Lower leg skin (tissue), 4 donors: ENCODE measurements at regions not wholly inside any gene's neighbourhood (a gene's known extent, or its start where the extent isn't known, plus 50 kb on each side); places are given as distances from the start of the nearest gene placed in this dataset.

Source experiments
- DNase-seq, 2 donors: peaks; one replicate each; pipeline ENCODE4 v3.0.0-alpha.2; 2019; ENCODE audit warnings: low spot score in 2 of 2
- H3K4me3 ChIP-seq: fragments of 200-600 bp; sonication (generic); 2 replicates; pipeline ENCODE4 v1.5.1; 2017; ENCODE audit warnings: mild to moderate bottlenecking, low read depth; ENCODE audit not compliant: poor library complexity, severe bottlenecking
- POLR2A ChIP-seq, 2 donors: fragments of 450-650 bp; IDR thresholded peaks; one replicate each; pipeline ENCODE4 v1.6.1; 2016 to 2017; ENCODE audit warnings: antibody characterized with exemption in 2 of 2, mild to moderate bottlenecking in 1 of 2, moderate library complexity in 1 of 2
- whole genome bisulfite sequencing, 2 donors: methylation state at CpG; one replicate each; pipeline ENCODE4 v1.1.5; 2018; 5-methylcytosine and 5-hydroxymethylcytosine counted together
- intact Hi-C: fragments of 100-400 bp; cut with DNase I; formaldehyde crosslinking; loops from one replicate; pipeline ENCODE4 v1.15.0; 2023; ENCODE audit warnings: low total_unique reads
- TF ChIP-seq, protein P1 (sequence below), 3 donors: fragments of 450-650 bp; IDR thresholded peaks; one replicate each; pipeline ENCODE4 v1.5.1; 2016; ENCODE audit warnings: antibody characterized with exemption in 3 of 3, mild to moderate bottlenecking in 3 of 3, moderate library complexity in 2 of 3

- TF ChIP-seq, protein P1, sequence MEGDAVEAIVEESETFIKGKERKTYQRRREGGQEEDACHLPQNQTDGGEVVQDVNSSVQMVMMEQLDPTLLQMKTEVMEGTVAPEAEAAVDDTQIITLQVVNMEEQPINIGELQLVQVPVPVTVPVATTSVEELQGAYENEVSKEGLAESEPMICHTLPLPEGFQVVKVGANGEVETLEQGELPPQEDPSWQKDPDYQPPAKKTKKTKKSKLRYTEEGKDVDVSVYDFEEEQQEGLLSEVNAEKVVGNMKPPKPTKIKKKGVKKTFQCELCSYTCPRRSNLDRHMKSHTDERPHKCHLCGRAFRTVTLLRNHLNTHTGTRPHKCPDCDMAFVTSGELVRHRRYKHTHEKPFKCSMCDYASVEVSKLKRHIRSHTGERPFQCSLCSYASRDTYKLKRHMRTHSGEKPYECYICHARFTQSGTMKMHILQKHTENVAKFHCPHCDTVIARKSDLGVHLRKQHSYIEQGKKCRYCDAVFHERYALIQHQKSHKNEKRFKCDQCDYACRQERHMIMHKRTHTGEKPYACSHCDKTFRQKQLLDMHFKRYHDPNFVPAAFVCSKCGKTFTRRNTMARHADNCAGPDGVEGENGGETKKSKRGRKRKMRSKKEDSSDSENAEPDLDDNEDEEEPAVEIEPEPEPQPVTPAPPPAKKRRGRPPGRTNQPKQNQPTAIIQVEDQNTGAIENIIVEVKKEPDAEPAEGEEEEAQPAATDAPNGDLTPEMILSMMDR (IDR thresholded peaks at IDR 0.05), result no peak
- TF ChIP-seq POLR2A (IDR thresholded peaks at IDR 0.05), result no peak
- no peak for DNase-seq
- 33 to 47% methylated on average over 20 of the region's 20 CpGs for WGBS, 2 donors
- no peak overlapping the region for H3K4me3 ChIP-seq
- intact Hi-C loops, result loop anchor here (10.0 kb wide), 1 partner anchor 104 kb away; no protein-coding TSS in a partner anchor
These were observed 206.8 kb upstream of the CADM1 start for GRCh38 chr11:115710980-115711379.

DNA sequence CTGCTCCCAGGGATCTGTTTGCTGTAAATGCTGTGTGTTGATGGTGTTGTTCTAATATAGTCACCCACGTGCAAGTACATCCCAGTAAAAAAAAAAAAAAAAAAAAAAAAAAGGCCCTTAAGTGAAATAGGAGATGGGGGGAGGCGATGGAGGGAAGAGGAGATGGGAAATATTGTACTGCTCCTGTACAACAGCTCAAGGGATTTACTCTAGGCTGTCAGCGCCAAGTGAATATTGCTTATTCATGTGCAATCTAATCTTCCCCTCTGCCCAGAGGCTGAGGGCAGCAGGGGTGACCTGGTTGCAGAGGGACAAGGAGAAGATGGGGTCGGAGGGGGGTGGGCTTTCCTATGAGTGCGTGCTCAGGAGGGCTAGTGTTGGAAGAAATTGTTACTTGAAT, 206.2 kb upstream of the CADM1 start:
- 69 to 77% methylated on average over 5 of the region's 5 CpGs for WGBS, 2 donors
- H3K4me3 ChIP-seq, result no peak overlapping the region
- intact Hi-C loops, result loop anchor here (10.0 kb wide), 1 partner anchor 104 kb away; no protein-coding TSS in a partner anchor
- DNase-seq, result no peak
- TF ChIP-seq, protein P1 (IDR thresholded peaks at IDR 0.05), result no peak
- TF ChIP-seq POLR2A (IDR thresholded peaks at IDR 0.05), result no peak

DNA sequence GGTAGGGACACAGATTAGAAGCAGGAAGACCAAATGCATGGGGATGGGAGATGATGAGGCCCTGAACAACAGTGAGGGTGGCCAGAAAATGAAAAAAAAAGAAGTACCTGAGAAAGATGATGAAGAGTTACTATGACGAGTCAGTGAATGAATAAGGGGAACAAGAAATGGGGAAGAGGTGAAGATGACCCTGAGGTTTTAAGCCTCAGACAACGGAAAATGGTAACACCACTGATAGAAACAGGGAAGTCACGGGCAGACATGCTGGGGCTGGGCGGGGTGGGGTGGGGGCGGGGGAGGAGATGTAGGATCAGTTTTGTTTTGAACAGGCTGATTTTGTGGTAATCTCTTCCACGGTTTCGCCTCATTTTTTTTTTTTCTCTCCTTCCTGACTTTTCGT, 205.1 kb upstream of the CADM1 start:
- intact Hi-C loops, result no loop called here
- 74 to 83% methylated on average over 8 of the region's 8 CpGs for WGBS, 2 donors

DNA sequence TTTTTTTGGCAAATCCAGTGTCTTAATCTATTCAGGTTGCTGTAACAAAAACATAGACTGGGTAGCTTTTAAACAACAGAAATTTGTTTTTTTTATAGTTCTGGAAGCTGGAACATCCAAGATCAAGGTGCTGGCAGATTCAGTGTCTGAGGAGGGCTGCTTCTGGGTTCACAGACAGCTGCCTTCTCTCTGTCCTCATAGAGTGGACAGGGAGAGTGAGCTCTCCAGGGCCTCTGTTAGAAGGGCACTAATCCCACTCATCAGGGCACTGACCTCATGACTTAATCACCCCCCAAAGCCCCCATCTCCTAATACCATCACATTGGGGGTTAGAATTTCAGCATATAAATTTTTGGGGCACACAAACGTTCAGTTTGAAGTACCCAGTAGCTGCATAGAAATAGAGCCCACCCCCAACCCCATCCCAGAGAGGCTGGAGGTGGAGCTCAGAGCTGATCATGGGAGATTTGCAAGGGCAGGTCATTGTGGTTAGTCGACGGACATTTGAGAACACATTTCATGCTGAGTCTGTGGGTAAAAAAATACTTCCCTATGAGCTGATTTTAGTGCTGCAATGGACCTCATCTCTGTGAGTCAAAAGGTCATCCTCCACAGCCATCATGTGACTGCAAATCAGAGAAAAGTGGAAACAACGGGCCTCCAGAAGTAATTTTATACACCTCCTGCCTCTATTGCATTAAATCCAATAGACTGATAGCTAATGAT, 203.1 kb upstream of the CADM1 start:
- no peak overlapping the region for H3K4me3 ChIP-seq
- TF ChIP-seq, protein P1 (IDR thresholded peaks at IDR 0.05), result no peak
- no peak for TF ChIP-seq POLR2A (IDR thresholded peaks at IDR 0.05)
- DNase-seq, result peak in 1 of 2 donors; percentile 25
- intact Hi-C loops, result no loop called here
- WGBS, 2 donors, result 86 to 95% methylated on average over 4 of the region's 4 CpGs

More for the DNA sequence above, 205.1 kb upstream of the CADM1 start:
- H3K4me3 ChIP-seq, result no peak overlapping the region
- DNase-seq, result no peak
- TF ChIP-seq, protein P1 (IDR thresholded peaks at IDR 0.05), result no peak

- intact Hi-C loops, result no loop called here
- WGBS, 2 donors, result 71 to 96% methylated on average over 1 of the region's 1 CpG
- TF ChIP-seq POLR2A (IDR thresholded peaks at IDR 0.05), result no peak
- TF ChIP-seq, protein P1 (IDR thresholded peaks at IDR 0.05), result no peak
- no peak overlapping the region for H3K4me3 ChIP-seq
- no peak for DNase-seq
These were observed 202.5 kb upstream of the CADM1 start for GRCh38 chr11:115706626-115707135.
